ENCODE measurements at regions not wholly inside any gene's neighbourhood (a gene's known extent, or its start where the extent isn't known, plus 50 kb on each side); places are given as distances from the start of the nearest gene placed in this dataset.

DNA sequence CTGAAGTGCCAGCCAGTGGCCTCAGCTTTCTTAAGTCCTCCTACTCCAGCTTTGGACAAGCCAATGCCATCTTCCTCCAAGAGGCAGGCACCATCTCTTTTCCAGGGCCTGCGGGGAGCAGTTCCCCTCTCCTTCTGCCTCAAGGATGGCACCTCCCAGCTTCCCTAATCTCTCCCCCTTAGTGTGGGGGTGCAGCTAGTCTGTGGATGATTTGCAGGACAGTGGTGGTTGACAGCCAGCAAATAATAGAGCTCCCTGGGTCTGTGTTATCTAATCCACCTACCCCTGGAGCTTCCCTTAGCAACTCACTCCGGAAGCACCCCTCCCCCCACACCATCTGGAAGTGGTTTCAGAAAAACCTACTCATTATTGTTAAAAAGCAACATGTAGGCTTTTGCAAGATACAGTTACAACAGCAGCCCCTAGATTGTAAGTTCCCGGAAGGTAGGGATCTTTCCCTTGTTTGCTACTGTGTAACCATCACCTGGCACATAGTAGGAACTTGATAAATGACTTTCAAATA lies 247.1 kb downstream of the BCOR start:
- TF ChIP-seq, protein P1, sequence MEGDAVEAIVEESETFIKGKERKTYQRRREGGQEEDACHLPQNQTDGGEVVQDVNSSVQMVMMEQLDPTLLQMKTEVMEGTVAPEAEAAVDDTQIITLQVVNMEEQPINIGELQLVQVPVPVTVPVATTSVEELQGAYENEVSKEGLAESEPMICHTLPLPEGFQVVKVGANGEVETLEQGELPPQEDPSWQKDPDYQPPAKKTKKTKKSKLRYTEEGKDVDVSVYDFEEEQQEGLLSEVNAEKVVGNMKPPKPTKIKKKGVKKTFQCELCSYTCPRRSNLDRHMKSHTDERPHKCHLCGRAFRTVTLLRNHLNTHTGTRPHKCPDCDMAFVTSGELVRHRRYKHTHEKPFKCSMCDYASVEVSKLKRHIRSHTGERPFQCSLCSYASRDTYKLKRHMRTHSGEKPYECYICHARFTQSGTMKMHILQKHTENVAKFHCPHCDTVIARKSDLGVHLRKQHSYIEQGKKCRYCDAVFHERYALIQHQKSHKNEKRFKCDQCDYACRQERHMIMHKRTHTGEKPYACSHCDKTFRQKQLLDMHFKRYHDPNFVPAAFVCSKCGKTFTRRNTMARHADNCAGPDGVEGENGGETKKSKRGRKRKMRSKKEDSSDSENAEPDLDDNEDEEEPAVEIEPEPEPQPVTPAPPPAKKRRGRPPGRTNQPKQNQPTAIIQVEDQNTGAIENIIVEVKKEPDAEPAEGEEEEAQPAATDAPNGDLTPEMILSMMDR (tag by site-specific recombination; IDR thresholded peaks at IDR 0.05) = no peak
- TF ChIP-seq, protein P2, sequence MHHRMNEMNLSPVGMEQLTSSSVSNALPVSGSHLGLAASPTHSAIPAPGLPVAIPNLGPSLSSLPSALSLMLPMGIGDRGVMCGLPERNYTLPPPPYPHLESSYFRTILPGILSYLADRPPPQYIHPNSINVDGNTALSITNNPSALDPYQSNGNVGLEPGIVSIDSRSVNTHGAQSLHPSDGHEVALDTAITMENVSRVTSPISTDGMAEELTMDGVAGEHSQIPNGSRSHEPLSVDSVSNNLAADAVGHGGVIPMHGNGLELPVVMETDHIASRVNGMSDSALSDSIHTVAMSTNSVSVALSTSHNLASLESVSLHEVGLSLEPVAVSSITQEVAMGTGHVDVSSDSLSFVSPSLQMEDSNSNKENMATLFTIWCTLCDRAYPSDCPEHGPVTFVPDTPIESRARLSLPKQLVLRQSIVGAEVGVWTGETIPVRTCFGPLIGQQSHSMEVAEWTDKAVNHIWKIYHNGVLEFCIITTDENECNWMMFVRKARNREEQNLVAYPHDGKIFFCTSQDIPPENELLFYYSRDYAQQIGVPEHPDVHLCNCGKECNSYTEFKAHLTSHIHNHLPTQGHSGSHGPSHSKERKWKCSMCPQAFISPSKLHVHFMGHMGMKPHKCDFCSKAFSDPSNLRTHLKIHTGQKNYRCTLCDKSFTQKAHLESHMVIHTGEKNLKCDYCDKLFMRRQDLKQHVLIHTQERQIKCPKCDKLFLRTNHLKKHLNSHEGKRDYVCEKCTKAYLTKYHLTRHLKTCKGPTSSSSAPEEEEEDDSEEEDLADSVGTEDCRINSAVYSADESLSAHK (tag by site-specific recombination; IDR thresholded peaks at IDR 0.05) = no peak
- TF ChIP-seq KLF7 (tag by site-specific recombination; IDR thresholded peaks at IDR 0.05; ENCODE audit: borderline replicate concordance) (no peak), IKZF3 (tag by site-specific recombination; IDR thresholded peaks at IDR 0.05) (no peak), ZNF623 (tag by site-specific recombination; IDR thresholded peaks at IDR 0.05) (no peak), ZNF768 (tag by site-specific recombination; IDR thresholded peaks at IDR 0.05) (no peak), SP3 (tag by site-specific recombination; IDR thresholded peaks at IDR 0.05) (no peak), ZNF521 (tag by site-specific recombination; IDR thresholded peaks at IDR 0.05) (no peak), ZNF274 (IDR thresholded peaks at IDR 0.05; ENCODE audit: low read length) (no peak), ZNF274 (tag by site-specific recombination; IDR thresholded peaks at IDR 0.05; ENCODE audit: borderline replicate concordance) (no peak), ZNF202 (tag by site-specific recombination; IDR thresholded peaks at IDR 0.05; ENCODE audit: borderline replicate concordance) (no peak), ZNF10 (tag by site-specific recombination; IDR thresholded peaks at IDR 0.05) (no peak)
- TF ChIP-seq, protein P3, sequence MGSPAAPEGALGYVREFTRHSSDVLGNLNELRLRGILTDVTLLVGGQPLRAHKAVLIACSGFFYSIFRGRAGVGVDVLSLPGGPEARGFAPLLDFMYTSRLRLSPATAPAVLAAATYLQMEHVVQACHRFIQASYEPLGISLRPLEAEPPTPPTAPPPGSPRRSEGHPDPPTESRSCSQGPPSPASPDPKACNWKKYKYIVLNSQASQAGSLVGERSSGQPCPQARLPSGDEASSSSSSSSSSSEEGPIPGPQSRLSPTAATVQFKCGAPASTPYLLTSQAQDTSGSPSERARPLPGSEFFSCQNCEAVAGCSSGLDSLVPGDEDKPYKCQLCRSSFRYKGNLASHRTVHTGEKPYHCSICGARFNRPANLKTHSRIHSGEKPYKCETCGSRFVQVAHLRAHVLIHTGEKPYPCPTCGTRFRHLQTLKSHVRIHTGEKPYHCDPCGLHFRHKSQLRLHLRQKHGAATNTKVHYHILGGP (tag by site-specific recombination; IDR thresholded peaks at IDR 0.05) = no peak

Measured in HEK293 (cell line).